ENCODE measurements at regions not wholly inside any gene's neighbourhood (a gene's known extent, or its start where the extent isn't known, plus 50 kb on each side); places are given as distances from the start of the nearest gene placed in this dataset.

DNA sequence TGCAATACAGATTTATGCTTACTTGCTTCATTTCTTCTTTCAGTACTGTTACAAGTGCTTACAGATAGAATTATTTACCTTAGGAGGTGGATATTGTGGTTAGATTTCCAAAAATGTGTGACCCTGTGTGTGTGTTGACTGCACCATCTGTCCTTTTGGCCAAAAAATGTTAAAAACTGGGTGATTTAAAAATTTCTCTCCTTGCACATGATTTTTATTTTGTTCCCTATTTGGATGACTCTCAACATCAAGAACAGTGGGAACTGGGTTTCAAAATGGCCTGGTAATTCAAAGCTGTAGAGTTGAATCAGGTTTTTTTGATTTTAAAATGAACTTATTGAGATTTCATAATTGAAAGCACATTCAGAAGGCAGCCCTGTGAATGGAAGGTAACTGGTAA is 1132.9 kb downstream of the RAPGEF2 start:
- ATAC-seq, result no peak
- Mint-ChIP-seq H3K9me3 (peaks cover 5% of the 10 kb centered on the region; the same call in 1 of the 2 replicates), H3K4me3 (no peak overlapping the region), H3K27ac (no peak overlapping the region), H3K27me3 (ENCODE audit: low read depth) (no peaks in the 10 kb centered on the region), H3K4me1 (peaks cover 4% of the 10 kb centered on the region; the same call in 1 of the 2 replicates), H3K36me3 (peaks cover 2% of the 10 kb centered on the region; the same call in 1 of the 2 replicates)
- POLR2A ChIA-PET, result no interaction called here
- no peak for DNase-seq (ENCODE audit: low spot score)
- TF ChIP-seq GTF2I (CRISPR knock-in tag; conservative IDR thresholded peaks at IDR 0.05), result no peak
- no peak for TF ChIP-seq GRHL2 (CRISPR knock-in tag; IDR thresholded peaks at IDR 0.05; ENCODE audit: insufficient replicate concordance, severe bottlenecking)
- no peak for TF ChIP-seq IRF2 (CRISPR knock-in tag; IDR thresholded peaks at IDR 0.05; ENCODE audit: borderline replicate concordance, low read depth)
- CTCF ChIA-PET, result no interaction called here

DNA sequence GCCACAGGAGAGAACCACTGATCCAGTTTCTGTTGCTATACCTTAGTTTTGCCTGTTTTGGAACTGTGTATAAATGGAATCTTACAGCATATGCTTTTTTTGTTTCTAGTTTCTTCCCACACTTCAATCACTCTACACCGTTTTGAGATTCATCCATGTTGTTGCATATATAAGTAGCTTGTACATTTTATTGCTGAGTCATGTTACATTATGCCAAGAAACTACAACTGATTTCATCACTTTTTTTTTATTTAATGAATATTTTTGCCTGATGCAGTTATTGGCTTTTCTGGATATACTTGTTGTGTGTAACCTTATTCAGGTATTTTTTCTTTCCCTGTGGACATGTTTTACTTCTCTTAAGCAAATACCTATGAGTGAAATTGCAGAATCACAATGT is 1135.9 kb downstream of the RAPGEF2 start:
- ChIA-PET CTCF (no interaction called here), POLR2A (no interaction called here)
- ATAC-seq, result no peak
- DNase-seq (ENCODE audit: low spot score), result no peak
- Mint-ChIP-seq H3K9me3 (peaks cover 15% of the 10 kb centered on the region), H3K27me3 (ENCODE audit: low read depth) (no peaks in the 10 kb centered on the region), H3K36me3 (peaks cover 2% of the 10 kb centered on the region; the same call in 1 of the 2 replicates), H3K27ac (no peak overlapping the region), H3K4me3 (no peak overlapping the region), H3K4me1 (no peaks in the 10 kb centered on the region)
- TF ChIP-seq NFE2L1 (CRISPR knock-in tag; IDR thresholded peaks at IDR 0.05) (no peak), ZNF396 (CRISPR knock-in tag; IDR thresholded peaks at IDR 0.05; ENCODE audit: borderline replicate concordance) (no peak), NR3C1 (CRISPR knock-in tag; conservative IDR thresholded peaks at IDR 0.05; ENCODE audit: low read depth) (no peak), ZNF232 (CRISPR knock-in tag; IDR thresholded peaks at IDR 0.05) (no peak), ATF1 (CRISPR knock-in tag; IDR thresholded peaks at IDR 0.05) (no peak), ZNF671 (CRISPR knock-in tag; IDR thresholded peaks at IDR 0.05) (no peak), SOX15 (CRISPR knock-in tag; IDR thresholded peaks at IDR 0.05) (no peak), HMGA2 (CRISPR knock-in tag; IDR thresholded peaks at IDR 0.05) (no peak), ZNF138 (CRISPR knock-in tag; conservative IDR thresholded peaks at IDR 0.05) (no peak), NR2C2 (CRISPR knock-in tag; IDR thresholded peaks at IDR 0.05) (no peak)
- TF ChIP-seq, protein P1, sequence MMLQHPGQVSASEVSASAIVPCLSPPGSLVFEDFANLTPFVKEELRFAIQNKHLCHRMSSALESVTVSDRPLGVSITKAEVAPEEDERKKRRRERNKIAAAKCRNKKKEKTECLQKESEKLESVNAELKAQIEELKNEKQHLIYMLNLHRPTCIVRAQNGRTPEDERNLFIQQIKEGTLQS (CRISPR knock-in tag; conservative IDR thresholded peaks at IDR 0.05), result no peak
- TF ChIP-seq, protein P2, sequence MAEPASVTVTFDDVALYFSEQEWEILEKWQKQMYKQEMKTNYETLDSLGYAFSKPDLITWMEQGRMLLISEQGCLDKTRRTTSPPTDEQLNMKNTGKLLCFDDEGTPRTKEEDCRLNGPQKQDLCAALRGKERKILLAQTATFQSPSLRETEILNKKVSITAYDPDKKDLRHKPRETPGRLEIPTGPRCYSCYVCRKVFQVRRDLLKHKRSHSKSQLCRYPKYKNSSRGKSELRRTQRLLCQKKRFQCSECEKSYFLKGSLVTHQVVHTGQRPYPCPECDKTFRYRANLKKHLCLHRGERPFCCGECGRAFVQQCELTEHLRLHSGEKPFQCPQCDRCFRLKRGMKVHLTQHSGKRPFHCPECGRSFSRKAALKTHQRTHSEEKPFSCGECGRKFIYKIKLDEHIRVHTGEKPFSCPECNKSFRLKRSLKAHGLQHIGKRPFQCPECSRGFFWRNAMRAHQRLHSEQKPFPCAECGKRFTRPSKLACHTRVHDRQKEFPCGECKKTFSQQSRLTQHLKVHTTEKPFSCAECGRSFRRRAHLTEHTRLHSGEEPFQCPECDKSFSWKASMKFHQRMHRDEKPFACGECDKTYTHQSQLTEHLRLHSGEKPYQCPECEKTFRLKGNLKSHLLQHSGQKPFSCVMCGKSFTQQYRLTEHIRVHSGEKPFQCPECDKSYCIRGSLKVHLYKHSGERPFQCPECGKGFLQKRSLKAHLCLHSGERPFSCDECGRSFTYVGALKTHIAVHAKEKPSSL (CRISPR knock-in tag; conservative IDR thresholded peaks at IDR 0.05), result no peak
- TF ChIP-seq, protein P3, sequence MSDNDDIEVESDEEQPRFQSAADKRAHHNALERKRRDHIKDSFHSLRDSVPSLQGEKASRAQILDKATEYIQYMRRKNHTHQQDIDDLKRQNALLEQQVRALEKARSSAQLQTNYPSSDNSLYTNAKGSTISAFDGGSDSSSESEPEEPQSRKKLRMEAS (CRISPR knock-in tag; IDR thresholded peaks at IDR 0.05), result no peak
- TF ChIP-seq, protein P4, sequence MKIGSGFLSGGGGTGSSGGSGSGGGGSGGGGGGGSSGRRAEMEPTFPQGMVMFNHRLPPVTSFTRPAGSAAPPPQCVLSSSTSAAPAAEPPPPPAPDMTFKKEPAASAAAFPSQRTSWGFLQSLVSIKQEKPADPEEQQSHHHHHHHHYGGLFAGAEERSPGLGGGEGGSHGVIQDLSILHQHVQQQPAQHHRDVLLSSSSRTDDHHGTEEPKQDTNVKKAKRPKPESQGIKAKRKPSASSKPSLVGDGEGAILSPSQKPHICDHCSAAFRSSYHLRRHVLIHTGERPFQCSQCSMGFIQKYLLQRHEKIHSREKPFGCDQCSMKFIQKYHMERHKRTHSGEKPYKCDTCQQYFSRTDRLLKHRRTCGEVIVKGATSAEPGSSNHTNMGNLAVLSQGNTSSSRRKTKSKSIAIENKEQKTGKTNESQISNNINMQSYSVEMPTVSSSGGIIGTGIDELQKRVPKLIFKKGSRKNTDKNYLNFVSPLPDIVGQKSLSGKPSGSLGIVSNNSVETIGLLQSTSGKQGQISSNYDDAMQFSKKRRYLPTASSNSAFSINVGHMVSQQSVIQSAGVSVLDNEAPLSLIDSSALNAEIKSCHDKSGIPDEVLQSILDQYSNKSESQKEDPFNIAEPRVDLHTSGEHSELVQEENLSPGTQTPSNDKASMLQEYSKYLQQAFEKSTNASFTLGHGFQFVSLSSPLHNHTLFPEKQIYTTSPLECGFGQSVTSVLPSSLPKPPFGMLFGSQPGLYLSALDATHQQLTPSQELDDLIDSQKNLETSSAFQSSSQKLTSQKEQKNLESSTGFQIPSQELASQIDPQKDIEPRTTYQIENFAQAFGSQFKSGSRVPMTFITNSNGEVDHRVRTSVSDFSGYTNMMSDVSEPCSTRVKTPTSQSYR (CRISPR knock-in tag; IDR thresholded peaks at IDR 0.05), result no peak
- TF ChIP-seq, protein P5, sequence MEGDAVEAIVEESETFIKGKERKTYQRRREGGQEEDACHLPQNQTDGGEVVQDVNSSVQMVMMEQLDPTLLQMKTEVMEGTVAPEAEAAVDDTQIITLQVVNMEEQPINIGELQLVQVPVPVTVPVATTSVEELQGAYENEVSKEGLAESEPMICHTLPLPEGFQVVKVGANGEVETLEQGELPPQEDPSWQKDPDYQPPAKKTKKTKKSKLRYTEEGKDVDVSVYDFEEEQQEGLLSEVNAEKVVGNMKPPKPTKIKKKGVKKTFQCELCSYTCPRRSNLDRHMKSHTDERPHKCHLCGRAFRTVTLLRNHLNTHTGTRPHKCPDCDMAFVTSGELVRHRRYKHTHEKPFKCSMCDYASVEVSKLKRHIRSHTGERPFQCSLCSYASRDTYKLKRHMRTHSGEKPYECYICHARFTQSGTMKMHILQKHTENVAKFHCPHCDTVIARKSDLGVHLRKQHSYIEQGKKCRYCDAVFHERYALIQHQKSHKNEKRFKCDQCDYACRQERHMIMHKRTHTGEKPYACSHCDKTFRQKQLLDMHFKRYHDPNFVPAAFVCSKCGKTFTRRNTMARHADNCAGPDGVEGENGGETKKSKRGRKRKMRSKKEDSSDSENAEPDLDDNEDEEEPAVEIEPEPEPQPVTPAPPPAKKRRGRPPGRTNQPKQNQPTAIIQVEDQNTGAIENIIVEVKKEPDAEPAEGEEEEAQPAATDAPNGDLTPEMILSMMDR (IDR thresholded peaks at IDR 0.05), result no peak
- TF ChIP-seq, protein P6, sequence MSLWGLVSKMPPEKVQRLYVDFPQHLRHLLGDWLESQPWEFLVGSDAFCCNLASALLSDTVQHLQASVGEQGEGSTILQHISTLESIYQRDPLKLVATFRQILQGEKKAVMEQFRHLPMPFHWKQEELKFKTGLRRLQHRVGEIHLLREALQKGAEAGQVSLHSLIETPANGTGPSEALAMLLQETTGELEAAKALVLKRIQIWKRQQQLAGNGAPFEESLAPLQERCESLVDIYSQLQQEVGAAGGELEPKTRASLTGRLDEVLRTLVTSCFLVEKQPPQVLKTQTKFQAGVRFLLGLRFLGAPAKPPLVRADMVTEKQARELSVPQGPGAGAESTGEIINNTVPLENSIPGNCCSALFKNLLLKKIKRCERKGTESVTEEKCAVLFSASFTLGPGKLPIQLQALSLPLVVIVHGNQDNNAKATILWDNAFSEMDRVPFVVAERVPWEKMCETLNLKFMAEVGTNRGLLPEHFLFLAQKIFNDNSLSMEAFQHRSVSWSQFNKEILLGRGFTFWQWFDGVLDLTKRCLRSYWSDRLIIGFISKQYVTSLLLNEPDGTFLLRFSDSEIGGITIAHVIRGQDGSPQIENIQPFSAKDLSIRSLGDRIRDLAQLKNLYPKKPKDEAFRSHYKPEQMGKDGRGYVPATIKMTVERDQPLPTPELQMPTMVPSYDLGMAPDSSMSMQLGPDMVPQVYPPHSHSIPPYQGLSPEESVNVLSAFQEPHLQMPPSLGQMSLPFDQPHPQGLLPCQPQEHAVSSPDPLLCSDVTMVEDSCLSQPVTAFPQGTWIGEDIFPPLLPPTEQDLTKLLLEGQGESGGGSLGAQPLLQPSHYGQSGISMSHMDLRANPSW (CRISPR knock-in tag; conservative IDR thresholded peaks at IDR 0.05; ENCODE audit: low read depth), result no peak
- TF ChIP-seq, protein P7, sequence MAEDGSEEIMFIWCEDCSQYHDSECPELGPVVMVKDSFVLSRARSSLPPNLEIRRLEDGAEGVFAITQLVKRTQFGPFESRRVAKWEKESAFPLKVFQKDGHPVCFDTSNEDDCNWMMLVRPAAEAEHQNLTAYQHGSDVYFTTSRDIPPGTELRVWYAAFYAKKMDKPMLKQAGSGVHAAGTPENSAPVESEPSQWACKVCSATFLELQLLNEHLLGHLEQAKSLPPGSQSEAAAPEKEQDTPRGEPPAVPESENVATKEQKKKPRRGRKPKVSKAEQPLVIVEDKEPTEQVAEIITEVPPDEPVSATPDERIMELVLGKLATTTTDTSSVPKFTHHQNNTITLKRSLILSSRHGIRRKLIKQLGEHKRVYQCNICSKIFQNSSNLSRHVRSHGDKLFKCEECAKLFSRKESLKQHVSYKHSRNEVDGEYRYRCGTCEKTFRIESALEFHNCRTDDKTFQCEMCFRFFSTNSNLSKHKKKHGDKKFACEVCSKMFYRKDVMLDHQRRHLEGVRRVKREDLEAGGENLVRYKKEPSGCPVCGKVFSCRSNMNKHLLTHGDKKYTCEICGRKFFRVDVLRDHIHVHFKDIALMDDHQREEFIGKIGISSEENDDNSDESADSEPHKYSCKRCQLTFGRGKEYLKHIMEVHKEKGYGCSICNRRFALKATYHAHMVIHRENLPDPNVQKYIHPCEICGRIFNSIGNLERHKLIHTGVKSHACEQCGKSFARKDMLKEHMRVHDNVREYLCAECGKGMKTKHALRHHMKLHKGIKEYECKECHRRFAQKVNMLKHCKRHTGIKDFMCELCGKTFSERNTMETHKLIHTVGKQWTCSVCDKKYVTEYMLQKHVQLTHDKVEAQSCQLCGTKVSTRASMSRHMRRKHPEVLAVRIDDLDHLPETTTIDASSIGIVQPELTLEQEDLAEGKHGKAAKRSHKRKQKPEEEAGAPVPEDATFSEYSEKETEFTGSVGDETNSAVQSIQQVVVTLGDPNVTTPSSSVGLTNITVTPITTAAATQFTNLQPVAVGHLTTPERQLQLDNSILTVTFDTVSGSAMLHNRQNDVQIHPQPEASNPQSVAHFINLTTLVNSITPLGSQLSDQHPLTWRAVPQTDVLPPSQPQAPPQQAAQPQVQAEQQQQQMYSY (CRISPR knock-in tag; IDR thresholded peaks at IDR 0.05), result no peak

Measured in WTC11 (cell line).